ENCODE measurements at regions not wholly inside any gene's neighbourhood (a gene's known extent, or its start where the extent isn't known, plus 50 kb on each side); places are given as distances from the start of the nearest gene placed in this dataset.

- TF ChIP-seq CTCF (IDR thresholded peaks at IDR 0.05), result no peak
- TF ChIP-seq POLR2A (IDR thresholded peaks at IDR 0.05), result no peak
Measured at GRCh38 chr1:82628887-82629286, 828.2 kb downstream of the ADGRL2 start.

Measured in right lobe of liver (tissue), 4 donors.